ENCODE measurements at regions not wholly inside any gene's neighbourhood (a gene's known extent, or its start where the extent isn't known, plus 50 kb on each side); places are given as distances from the start of the nearest gene placed in this dataset.

DNA sequence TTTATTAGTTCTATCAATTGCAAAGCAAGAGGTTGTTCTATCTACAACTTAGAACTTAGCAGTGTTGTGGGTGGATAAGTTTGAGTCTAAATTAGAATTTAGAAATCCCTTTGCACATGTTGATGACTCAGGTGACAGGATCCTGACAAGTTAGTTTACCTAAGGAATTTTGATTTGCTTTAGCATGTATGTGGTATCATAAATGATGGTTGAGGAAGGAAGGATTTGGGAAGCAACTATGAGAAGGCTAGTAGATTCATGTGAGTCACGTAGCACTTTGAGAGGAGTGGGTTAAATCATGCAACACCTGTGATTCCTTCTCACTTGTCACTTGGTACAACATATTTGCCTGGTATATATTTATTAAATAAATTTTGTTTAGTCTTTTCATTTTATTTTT lies 223.7 kb upstream of the USP25 start:
- TF ChIP-seq POLR2A (IDR thresholded peaks at IDR 0.05; ENCODE audit: low read depth, low read length) = no peak
- TF ChIP-seq TAF1 (IDR thresholded peaks at IDR 0.05; ENCODE audit: low read depth, low read length) = no peak
- no peak for TF ChIP-seq SPI1 (IDR thresholded peaks at IDR 0.05; ENCODE audit: low read depth, low read length)
- TF ChIP-seq POLR2AphosphoS5 (IDR thresholded peaks at IDR 0.05; ENCODE audit: low read depth, low read length) = no peak
- TF ChIP-seq POU2F2 (IDR thresholded peaks at IDR 0.05; ENCODE audit: low read depth, low read length) = no peak
- TF ChIP-seq PAX5 (IDR thresholded peaks at IDR 0.05; ENCODE audit: insufficient read depth, low read length, severe bottlenecking) = no peak
